GM12865 (cell line): ENCODE measurements at regions not wholly inside any gene's neighbourhood (a gene's known extent, or its start where the extent isn't known, plus 50 kb on each side); places are given as distances from the start of the nearest gene placed in this dataset.

Experiments used
- DNase-seq: peaks from one replicate; pipeline ENCODE4 v3.0.0; 2010; ENCODE audit warnings: low read depth
- H3K4me3 ChIP-seq: 2 replicates; pipeline ENCODE4 v1.5.1; 2011; ENCODE audit warnings: mild to moderate bottlenecking, low read depth, low read length, control low read depth
- TF ChIP-seq, protein P1 (sequence below): IDR thresholded peaks from 2 replicates; pipeline ENCODE4 v1.5.1; 2011; ENCODE audit warnings: low read length, control low read depth, low read depth, inconsistent platforms; ENCODE audit not compliant: insufficient read depth; ENCODE audit errors: missing control alignments

DNA sequence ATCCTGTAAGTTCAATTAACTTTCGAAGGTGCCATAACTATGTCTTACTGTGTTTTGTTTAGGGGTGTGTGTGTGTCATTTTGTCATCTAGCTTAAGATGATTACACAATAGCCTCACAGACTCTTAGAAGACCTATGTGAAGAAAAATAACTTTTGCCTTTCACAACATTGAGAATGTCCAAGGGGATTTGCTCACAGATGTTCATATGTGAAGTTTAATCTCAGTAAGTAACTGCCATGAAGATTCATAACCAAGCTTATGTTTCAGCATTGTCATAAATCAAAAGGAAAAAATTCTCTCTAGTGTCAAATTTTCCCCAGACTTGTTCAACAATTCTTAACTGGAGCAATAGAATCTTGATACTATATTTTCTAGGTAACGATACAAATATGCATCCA lies 226.1 kb upstream of the PRKD1 start:
- no peak for DNase-seq
- TF ChIP-seq, protein P1, sequence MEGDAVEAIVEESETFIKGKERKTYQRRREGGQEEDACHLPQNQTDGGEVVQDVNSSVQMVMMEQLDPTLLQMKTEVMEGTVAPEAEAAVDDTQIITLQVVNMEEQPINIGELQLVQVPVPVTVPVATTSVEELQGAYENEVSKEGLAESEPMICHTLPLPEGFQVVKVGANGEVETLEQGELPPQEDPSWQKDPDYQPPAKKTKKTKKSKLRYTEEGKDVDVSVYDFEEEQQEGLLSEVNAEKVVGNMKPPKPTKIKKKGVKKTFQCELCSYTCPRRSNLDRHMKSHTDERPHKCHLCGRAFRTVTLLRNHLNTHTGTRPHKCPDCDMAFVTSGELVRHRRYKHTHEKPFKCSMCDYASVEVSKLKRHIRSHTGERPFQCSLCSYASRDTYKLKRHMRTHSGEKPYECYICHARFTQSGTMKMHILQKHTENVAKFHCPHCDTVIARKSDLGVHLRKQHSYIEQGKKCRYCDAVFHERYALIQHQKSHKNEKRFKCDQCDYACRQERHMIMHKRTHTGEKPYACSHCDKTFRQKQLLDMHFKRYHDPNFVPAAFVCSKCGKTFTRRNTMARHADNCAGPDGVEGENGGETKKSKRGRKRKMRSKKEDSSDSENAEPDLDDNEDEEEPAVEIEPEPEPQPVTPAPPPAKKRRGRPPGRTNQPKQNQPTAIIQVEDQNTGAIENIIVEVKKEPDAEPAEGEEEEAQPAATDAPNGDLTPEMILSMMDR, result no peak

DNA sequence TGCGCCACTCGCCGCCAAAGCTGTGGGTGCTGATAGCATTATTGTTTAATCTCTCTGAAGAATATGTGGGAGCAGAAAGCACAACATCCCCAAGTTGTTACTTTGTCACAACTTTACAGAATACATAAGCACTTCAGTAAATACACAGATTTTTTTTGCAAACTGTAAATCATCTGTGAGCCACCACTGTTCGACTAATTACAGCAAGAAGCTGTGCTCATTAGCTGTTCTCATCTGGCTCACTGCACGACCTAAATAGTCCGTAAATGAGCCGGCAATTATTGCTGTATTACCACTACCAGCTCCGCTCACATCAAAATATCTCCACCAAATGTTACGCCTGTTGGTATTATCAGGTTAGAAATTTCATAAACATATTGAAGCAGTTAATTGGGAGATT lies 228.9 kb upstream of the PRKD1 start:
- DNase-seq, result no peak
- no peak overlapping the region for H3K4me3 ChIP-seq
- TF ChIP-seq, protein P1, result no peak

More for the DNA sequence above, 226.1 kb upstream of the PRKD1 start:
- H3K4me3 ChIP-seq, result no peak overlapping the region

DNA sequence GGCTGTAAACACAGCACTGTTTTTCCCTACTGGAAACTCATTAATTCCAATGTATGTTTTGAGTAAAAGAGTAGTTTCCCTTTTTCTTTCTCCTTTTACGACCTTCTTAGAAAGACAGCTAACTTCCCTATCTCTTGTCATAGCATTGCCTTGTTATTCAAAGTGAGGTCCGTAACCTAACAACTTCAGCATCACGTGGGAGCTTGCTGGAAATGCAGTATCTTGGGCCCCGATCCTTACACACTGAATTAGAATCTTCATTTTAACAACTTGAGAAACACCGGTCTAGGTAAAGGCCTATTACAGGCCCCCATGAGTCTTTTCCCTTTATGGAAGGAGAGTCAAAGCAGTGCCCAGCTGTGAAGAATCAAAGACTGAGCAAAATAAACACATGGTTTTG lies 230.7 kb upstream of the PRKD1 start:
- H3K4me3 ChIP-seq, result no peak overlapping the region
- TF ChIP-seq, protein P1, result no peak
- no peak for DNase-seq

DNA sequence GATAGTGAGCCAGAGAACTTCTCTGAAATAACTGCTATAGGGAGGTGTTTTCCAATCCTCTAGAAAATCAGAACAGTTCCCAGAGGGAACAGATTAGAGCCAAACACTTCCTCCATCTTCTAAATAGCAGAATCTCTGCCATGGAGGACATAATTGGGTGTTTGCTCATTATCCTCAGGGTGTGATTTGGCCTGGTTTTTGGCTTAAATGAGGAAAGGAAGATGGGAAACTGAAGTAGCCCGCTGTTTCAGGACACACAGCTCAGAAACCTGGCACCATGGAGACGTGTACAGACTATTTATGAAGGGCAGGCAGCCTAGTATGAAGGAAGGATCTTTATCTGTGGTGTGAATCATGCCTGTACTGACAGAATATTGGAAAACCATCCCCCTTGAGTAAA lies 231.7 kb upstream of the PRKD1 start:
- no peak for DNase-seq
- H3K4me3 ChIP-seq, result no peak overlapping the region
- TF ChIP-seq, protein P1, result no peak

DNA sequence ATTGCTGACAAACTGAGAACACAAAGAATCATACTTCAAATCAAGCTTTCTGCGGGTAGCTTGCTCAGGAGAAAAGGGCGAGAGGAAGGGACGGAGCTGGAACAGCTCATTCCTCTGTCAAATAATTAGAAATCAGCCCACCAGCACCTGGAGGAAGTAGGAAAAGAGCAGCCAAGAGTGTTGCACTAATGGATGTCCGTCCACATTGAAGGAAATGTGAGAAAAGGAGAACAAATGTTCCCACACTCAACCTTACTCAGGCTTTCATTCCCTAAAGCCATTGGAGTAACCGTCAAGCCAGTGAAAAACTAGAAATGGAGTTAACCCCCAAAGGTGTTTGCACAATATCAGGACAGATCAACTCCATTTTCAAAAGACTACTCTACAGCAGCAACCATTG lies 233.0 kb upstream of the PRKD1 start:
- no peak for DNase-seq
- TF ChIP-seq, protein P1, result no peak
- H3K4me3 ChIP-seq, result no peak overlapping the region

DNA sequence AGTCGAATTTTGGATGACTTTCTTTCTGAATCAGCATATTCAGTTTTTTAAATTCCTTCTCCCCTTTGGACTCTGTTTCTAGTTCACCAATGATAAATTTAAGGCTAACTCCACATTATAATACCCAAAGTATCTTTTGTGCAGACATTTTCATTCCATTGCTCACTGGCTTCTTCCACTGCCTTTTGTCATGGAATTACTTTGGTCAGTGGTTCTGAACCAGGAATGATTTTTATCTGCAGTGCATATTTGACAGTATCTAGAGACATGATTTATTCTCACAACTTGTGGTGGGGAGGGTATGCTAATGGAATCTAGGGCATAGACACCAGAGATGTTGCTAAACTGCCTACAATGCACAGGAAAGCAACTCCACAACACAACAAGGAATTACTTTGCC lies 234.4 kb upstream of the PRKD1 start:
- TF ChIP-seq, protein P1, result no peak
- no peak overlapping the region for H3K4me3 ChIP-seq
- no peak for DNase-seq

DNA sequence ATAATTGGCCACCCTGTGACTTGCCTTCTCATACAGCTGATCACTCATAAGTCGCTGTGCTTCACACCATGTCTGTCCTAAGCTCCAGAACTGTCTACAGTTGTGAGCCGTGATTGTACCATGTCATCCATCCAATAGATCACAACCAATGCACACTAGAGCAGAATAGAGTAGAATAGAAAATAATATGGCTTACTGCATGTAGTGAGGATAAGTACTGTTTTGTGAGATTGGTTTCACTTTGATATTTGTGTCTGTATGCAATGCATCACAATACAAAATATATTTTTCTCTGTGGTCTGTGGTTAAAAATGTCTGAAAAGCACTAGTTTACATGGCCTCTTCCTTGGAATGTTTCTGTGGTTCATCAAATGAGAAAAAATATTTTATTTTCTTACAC lies 237.6 kb upstream of the PRKD1 start:
- no peak for DNase-seq
- TF ChIP-seq, protein P1, result no peak
- H3K4me3 ChIP-seq, result no peak overlapping the region
